ENCODE measurements at regions not wholly inside any gene's neighbourhood (a gene's known extent, or its start where the extent isn't known, plus 50 kb on each side); places are given as distances from the start of the nearest gene placed in this dataset.

DNA sequence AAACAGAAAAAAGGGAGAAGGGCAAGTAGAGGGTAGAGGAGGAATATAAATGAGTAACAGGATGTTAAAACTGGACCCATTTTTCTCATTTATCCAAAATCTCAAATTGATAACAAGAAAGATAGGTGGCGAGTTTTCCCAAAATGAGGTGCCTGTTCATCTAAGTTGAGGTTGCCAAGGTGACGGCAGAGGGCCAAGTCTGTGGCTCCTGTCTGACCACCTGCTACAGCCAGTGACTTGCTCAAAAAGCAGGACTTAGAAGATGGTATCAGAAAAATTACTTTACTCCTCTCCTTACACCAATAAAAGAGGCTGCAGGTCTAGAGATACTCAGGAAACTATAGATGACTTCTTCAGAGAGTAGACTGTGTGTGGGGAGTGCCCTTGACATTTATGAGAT is 137.6 kb upstream of the ZNF385D start:
- H3K4me3 ChIP-seq (ENCODE audit: low read depth, low read length), result no peak overlapping the region
- no peak for DNase-seq (ENCODE audit: low read depth, low spot score)
- TF ChIP-seq, protein P1, sequence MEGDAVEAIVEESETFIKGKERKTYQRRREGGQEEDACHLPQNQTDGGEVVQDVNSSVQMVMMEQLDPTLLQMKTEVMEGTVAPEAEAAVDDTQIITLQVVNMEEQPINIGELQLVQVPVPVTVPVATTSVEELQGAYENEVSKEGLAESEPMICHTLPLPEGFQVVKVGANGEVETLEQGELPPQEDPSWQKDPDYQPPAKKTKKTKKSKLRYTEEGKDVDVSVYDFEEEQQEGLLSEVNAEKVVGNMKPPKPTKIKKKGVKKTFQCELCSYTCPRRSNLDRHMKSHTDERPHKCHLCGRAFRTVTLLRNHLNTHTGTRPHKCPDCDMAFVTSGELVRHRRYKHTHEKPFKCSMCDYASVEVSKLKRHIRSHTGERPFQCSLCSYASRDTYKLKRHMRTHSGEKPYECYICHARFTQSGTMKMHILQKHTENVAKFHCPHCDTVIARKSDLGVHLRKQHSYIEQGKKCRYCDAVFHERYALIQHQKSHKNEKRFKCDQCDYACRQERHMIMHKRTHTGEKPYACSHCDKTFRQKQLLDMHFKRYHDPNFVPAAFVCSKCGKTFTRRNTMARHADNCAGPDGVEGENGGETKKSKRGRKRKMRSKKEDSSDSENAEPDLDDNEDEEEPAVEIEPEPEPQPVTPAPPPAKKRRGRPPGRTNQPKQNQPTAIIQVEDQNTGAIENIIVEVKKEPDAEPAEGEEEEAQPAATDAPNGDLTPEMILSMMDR (IDR thresholded peaks at IDR 0.05; ENCODE audit: insufficient read depth, low read length, missing control alignments), result no peak
- CTCF ChIA-PET, result no interaction called here
- POLR2A ChIA-PET, result interaction anchor here (0.6 kb wide), 1 partner anchor 11 kb away, joined by 3 read pairs; no protein-coding TSS in a partner anchor

DNA sequence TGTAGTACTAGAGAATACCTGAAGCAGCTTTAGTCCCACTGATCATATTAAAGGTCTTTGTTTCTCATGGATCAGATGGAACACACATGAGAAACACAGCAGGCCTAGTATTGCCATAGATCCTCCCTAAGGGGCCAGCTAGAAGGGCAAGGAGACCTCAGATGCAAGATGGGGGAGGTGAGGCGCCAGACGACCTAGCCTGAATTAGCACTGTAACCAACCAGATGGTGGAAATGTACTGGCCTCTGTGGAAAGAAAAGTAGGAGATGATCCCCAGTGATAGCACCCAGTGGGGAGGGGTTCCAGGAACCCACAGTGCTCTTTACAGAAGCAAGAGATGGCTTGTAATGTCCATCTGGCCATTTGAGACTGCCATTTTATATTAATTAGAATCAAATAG is 138.2 kb upstream of the ZNF385D start:
- CTCF ChIA-PET, result no interaction called here
- TF ChIP-seq, protein P1 (IDR thresholded peaks at IDR 0.05; ENCODE audit: insufficient read depth, low read length, missing control alignments), result no peak
- POLR2A ChIA-PET, result no interaction called here

DNA sequence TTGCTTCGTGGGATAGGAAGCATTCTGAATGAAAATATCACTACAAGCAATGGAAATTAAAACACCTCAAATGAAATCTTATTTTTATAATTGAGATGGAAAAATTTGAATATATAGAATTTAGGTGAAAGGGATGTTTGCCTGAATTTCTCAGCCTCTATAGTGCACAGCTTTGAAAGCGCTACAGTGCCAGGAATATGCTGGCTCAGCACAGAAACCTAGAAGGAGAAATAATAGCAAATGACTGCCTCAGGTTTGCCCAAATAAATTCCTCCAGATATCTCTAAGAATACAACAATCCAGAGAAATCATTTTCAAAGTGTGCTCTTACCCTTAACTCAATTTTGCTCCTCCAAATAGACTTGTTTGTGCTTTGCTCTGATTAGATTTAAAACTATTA is 141.1 kb upstream of the ZNF385D start:
- TF ChIP-seq, protein P1 (IDR thresholded peaks at IDR 0.05; ENCODE audit: insufficient read depth, low read length, missing control alignments), result no peak
- H3K4me3 ChIP-seq (ENCODE audit: low read depth, low read length), result no peak overlapping the region
- ChIA-PET CTCF (interaction anchor here (1.0 to 1.4 kb wide), 2 partner anchors 1381 to 1551 kb away, joined by 3 to 4 read pairs; no protein-coding TSS in a partner anchor), POLR2A (no interaction called here)
- DNase-seq (ENCODE audit: low read depth, low spot score), result no peak

More for the DNA sequence above, 138.2 kb upstream of the ZNF385D start:
- H3K4me3 ChIP-seq (ENCODE audit: low read depth, low read length), result no peak overlapping the region
- no peak for DNase-seq (ENCODE audit: low read depth, low spot score)

DNA sequence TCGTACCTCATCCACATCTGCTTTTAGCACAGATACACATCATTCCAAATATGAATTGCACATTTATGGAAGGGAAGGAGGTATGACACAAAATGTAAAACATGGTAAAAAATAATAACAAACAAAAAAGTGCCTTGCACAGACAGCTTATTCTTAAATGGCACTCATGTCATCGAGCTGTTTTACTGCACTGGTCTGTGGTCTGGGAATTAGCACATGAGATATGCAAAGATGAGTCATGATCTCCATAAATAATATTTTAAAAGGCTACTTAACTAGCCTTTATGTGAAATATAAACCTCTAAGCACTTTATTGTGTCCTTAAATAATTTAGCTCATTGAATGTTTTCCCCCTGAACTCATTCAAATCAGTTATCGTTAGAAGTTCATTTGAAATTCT is 142.2 kb upstream of the ZNF385D start:
- H3K4me3 ChIP-seq (ENCODE audit: low read depth, low read length), result no peak overlapping the region
- ChIA-PET CTCF (interaction anchor here (0.9 to 3.8 kb wide), 10 partner anchors 12 to 1552 kb away, joined by 3 to 27 read pairs (median 7); no protein-coding TSS in a partner anchor), POLR2A (no interaction called here)
- TF ChIP-seq, protein P1 (IDR thresholded peaks at IDR 0.05; ENCODE audit: insufficient read depth, low read length, missing control alignments), result no peak
- DNase-seq (ENCODE audit: low read depth, low spot score), result no peak

DNA sequence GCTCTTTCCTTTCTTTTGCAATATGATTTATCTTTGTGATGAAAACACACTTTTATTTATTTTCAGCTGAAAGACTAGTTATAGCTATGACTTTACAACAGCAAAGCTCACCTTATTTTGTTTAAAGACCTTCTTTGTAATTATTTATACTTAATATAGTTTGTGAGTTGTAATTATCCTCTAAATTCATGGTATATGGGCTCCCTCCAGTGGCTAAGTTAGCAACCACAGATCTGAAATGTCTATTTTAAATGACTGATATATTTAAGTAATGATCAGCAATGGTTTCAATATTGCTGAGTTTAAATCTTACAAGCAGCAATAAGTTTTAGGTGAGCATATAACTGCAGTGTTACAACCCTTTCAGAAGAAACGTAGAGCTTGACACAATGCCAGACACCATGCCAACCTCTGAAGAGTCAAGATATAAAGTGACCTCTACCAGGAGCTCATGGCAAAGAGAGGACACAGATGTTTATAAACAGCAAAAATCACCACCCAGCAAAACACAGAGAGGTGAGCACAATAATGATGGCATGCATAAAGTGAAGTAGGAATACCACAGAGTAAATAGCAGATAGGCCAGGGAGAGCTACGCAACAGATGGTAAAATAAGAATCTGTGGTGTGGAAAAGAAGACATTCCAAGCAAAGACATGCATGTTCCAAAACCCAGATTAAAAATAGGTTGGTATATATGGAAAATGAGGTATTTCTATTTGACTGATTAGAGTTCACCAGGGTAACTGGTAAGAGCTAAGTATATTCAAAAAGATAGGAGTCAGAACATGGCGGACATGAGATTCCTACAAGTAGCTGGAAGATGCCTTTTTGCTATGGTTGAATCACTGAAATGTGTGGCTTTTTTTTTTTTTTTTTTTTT is 143.7 kb upstream of the ZNF385D start:
- ChIA-PET CTCF (interaction anchor here (0.6 to 4.0 kb wide), 25 partner anchors 9 to 1553 kb away, joined by 3 to 27 read pairs (median 5); no protein-coding TSS in a partner anchor), POLR2A (no interaction called here)
- no peak overlapping the region for H3K4me3 ChIP-seq (ENCODE audit: low read depth, low read length)
- TF ChIP-seq, protein P1 (IDR thresholded peaks at IDR 0.05; ENCODE audit: insufficient read depth, low read length, missing control alignments), result no peak
- DNase-seq (ENCODE audit: low read depth, low spot score), result no peak

DNA sequence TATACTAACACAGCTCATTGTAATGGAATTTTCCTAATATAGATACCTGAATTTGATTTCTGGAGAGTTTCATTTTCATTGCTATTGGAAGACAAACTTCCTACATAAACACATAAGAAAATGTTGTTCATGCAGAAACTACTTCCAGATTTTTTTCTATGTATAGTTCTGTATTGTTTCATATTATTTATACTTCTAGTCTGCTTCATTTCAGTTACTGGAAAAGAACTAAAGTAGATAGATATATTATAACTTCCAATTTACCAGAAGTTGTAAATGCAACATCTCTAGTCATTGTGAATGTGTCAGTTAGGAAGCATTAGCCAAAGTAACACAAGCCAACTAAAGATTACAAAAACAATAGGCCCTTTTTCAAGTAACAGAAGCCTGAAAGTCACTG is 147.3 kb upstream of the ZNF385D start:
- POLR2A ChIA-PET, result no interaction called here
- no peak overlapping the region for H3K4me3 ChIP-seq (ENCODE audit: low read depth, low read length)
- TF ChIP-seq, protein P1 (IDR thresholded peaks at IDR 0.05; ENCODE audit: insufficient read depth, low read length, missing control alignments), result no peak
- CTCF ChIA-PET, result no interaction called here
- DNase-seq (ENCODE audit: low read depth, low spot score), result no peak
